NCI-H524 treated with DMSO at 0.1 percent for 48 hours (cell line): ENCODE measurements at regions not wholly inside any gene's neighbourhood (a gene's known extent, or its start where the extent isn't known, plus 50 kb on each side); places are given as distances from the start of the nearest gene placed in this dataset.
"Not testable (repeated sequence)": the region's sequence is repeated elsewhere in the genome, so short reads cannot be mapped to it uniquely, and the experiment has no call there.

Experiments used
- DNase-seq: peaks from one replicate; lab custom pipeline; 2025; lab: John Stamatoyannopoulos, UW

GRCh38 chr22:34834059-34834458 is 231.9 kb upstream of the ISX start:
- no peak for DNase-seq

GRCh38 chr22:34834541-34834940 is 231.4 kb upstream of the ISX start:
- not testable (repeated sequence) for DNase-seq

- DNase-seq: no peak
Measured at GRCh38 chr22:34841331-34841771, 224.6 kb upstream of the ISX start.

GRCh38 chr22:34841911-34842310 is 224.0 kb upstream of the ISX start:
- DNase-seq: no peak

- DNase-seq: no peak
Measured at GRCh38 chr22:34842630-34843029, 223.3 kb upstream of the ISX start.

GRCh38 chr22:34843743-34844142 is 222.2 kb upstream of the ISX start:
- not testable (repeated sequence) for DNase-seq

- no peak for DNase-seq
Measured at GRCh38 chr22:34845391-34845790, 220.6 kb upstream of the ISX start.

- DNase-seq: no peak
Measured at GRCh38 chr22:34847072-34847471, 218.9 kb upstream of the ISX start.

GRCh38 chr22:34849965-34850364 is 216.0 kb upstream of the ISX start:
- no peak for DNase-seq

- DNase-seq: no peak
Measured at GRCh38 chr22:34851918-34852662, 213.9 kb upstream of the ISX start.

GRCh38 chr22:34855471-34855870 is 210.5 kb upstream of the ISX start:
- DNase-seq: no peak

- DNase-seq: no peak
Measured at GRCh38 chr22:34858066-34858465, 207.9 kb upstream of the ISX start.

GRCh38 chr22:34861787-34862186 is 204.2 kb upstream of the ISX start:
- no peak for DNase-seq

- DNase-seq: no peak
Measured at GRCh38 chr22:34866081-34866480, 199.9 kb upstream of the ISX start.

GRCh38 chr22:34866495-34867131 is 199.3 kb upstream of the ISX start:
- no peak for DNase-seq

GRCh38 chr22:34877506-34877905 is 188.5 kb upstream of the ISX start:
- DNase-seq: no peak

- DNase-seq: no peak
Measured at GRCh38 chr22:34878171-34878570, 187.8 kb upstream of the ISX start.

- no peak for DNase-seq
Measured at GRCh38 chr22:34879001-34879400, 187.0 kb upstream of the ISX start.

GRCh38 chr22:34880662-34881061 is 185.3 kb upstream of the ISX start:
- no peak for DNase-seq

GRCh38 chr22:34881453-34881852 is 184.5 kb upstream of the ISX start:
- DNase-seq: no peak

- no peak for DNase-seq
Measured at GRCh38 chr22:34885852-34886251, 180.1 kb upstream of the ISX start.

GRCh38 chr22:34886391-34886790 is 179.6 kb upstream of the ISX start:
- no peak for DNase-seq

GRCh38 chr22:34886812-34887211 is 179.1 kb upstream of the ISX start:
- DNase-seq: peak; percentile 65

- DNase-seq: no peak
Measured at GRCh38 chr22:34897126-34897525, 168.8 kb upstream of the ISX start.
